NCI-H226 (cell line): ENCODE measurements at regions not wholly inside any gene's neighbourhood (a gene's known extent, or its start where the extent isn't known, plus 50 kb on each side); places are given as distances from the start of the nearest gene placed in this dataset.
"Not testable (repeated sequence)": the region's sequence is repeated elsewhere in the genome, so short reads cannot be mapped to it uniquely, and the experiment has no call there.

Experiments
- DNase-seq: peaks from one replicate; pipeline ENCODE4 v3.0.0-alpha.2; 2015

DNA sequence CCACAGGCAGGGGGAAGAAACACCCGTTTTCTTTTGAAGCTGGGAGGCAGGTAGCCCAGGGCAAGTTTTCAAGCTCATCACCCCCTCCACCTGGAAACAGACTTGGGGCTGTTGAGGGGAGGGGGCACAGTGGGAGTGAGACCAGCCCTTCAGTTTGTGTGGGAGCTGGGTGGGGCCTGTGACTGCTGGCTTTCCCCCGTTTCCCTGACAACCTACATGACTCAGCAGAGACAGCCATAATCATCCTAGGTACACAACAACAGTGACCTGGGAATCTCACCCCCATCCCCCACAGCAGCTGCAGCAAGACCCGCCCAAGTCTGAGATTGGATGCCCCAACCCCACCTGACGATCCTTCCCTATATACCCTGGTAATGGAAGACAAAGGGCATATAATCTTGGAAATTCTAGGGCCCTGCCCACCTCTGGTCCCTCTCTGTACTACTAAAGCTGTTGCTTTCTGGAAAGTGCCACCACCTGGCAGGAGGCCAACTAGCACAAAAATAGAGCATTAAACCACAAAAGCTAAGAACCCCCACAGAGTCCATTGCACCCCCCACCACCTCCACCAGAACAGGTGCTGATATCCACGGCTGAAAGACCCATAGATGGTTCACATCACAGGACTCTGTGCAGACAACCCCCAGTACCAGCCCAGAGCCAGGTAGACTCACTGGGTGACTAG, 422.2 kb upstream of the SGO1 start:
- no peak for DNase-seq

DNA sequence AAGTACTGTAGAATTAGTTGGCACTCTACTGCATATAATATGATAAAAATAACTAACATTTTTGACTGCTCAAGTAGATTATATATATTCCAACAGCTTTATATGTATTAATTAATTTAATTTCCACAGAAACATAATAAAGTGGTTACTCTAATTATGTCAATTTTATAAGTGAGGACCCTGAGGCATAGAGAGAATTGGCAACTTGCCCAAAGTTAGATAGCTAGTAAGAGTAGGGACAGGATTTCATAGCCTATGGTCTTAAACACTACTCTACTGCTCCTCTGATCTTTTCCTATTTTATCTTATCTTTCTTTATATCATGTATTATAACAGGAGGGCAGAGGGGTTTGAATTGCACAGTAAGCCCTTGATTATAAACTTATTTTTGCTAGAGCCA, 418.7 kb upstream of the SGO1 start:
- DNase-seq, result no peak

DNA sequence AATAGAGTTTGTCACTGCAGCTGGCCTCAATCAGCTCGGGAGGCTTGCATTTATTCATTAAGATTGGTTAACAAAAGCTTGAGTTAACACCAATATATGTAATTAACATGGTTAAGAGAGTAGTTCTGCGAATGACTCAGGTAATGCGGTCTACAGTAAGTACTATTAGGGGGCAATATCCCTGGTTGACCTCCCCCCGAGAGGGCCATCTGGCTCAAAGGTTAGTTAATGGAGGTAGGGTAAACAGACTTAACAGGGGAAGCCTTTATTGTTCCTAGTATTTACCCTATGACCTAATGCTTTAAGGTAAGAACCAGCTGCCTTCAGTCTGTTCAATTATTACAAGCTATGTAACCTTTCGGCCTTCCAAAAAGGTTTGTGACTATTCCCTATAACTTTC, 403.3 kb upstream of the SGO1 start:
- no peak for DNase-seq

DNA sequence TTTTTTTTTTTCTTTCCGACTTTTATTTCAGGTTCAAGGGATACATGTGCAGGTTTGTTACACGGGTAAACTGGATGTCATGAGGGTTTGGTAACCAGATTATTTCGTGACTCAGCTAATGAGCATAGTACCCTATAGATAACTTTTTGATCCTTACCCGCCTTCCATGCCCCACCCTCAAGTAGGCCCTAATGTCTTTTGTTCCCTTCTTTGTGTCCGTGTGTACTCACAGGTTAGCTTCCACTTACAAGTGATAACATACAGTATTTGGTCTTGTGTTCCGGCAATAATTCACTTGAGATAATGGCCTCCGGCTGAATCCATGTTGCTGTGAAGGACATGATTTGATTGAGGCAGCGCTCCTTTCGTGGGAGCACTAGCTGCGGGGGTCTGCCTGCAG, 402.8 kb upstream of the SGO1 start:
- no peak for DNase-seq

DNA sequence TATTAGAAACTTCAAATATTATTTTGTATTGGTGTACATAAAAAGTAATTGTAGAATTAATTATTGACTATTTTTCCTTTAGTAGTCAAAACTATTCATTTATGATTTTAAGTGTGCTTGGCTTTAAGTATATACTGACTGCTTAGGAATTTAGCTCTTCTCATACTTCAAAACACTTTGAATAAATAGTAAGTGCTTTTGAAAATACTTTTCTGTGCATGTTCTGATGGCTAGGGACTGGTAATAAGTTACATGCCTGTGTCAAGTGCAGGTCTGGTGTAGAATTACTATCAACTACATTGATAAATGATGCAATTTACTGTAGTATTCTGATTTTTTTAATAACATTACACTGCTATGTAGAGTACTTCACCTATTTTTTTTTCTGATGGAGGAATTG, 397.6 kb upstream of the SGO1 start:
- DNase-seq, result no peak

DNA sequence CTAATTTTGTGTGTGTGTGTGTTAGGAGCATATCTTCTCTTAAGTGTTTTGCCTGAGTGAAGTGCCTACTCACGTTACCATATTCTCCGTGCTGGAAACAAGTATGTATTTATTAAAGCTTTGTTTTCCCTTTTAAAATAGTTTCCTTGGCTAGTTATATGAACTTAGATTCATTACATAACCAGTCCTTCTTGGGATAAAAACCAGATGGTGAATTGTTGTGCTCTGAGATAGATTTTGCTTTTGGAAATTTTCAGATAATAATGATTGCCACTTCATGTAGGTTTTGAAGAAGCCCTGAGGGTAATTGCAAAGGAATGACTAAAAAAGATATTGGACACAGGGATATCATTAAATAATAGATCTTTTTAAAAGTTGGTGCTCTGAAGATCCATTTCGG, 390.2 kb upstream of the SGO1 start:
- DNase-seq, result no peak

DNA sequence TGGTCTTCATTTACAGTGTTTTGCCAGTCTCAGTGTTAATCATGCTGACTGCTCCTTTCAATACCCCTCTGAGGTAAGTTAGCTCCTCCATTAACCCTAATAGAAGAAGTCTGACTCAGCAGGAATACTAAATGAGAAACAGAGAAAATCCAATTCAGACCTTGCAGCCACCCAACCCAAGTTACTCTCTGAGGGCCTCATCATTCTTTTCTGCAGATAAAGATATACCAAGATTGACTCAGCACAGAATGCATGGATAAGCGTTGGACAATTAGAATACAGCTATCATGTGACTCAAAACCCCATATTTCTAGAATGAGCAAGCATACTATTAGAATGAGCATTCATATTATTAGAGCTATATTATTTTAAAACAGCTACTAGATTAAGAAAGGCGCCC, 389.1 kb upstream of the SGO1 start:
- peak; percentile 91 for DNase-seq

DNA sequence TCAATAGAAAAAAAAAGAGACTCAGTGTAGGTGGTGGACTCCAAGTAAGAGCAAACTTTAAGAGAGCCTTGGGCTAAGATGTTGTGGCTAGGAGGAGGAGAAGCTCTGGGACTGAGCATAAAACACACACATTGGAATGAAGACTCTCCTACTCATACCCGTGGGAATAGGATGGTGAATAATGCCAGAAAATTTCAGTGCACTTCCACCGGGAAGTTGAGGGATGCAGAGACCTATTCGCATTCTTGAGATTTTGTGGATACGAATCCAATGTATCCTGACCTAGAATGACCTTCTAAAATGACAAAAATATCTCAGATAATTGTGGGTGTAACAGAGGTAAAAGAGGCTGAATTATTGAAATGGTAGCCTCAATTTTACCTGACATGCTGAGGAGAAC, 388.7 kb upstream of the SGO1 start:
- DNase-seq, result peak; percentile 95

DNA sequence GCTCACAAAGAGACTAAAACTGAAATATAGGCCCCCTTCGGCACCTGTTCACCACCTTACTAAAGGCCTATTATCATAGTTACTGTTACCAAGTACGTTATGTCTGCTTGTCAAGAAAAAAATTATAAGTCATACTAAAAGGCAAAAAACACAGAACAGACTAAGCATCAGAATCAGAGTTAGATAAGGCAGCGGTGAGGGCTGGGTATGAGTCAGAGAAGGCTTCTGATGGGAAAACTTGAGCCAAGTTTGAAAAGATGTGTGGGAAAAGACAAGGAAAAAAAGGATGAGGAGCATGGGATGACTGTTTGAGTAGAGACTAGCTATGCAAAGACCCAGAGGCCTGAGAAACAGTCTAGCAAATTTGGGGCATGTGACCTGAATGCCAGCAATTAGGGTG, 387.2 kb upstream of the SGO1 start:
- peak; percentile 94 for DNase-seq

DNA sequence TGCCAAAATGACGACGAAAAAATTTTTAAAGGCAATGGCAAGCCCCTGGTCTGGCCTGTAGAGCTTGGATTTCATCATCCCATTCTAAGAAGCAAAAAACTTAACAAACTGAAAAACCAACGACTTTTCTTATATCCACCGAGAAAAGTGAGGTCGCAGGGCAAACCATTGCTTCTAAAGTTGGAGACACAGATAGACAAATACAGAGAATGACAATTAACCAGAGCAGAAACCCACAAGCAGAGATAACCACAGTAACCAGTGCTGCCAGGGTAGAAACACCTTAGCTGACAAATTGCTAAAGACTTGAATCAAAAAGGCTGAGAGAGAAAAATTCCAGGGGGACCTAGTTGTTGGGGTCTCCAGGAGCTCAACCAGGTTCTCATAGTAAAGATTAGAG, 386.5 kb upstream of the SGO1 start:
- DNase-seq, result no peak

DNA sequence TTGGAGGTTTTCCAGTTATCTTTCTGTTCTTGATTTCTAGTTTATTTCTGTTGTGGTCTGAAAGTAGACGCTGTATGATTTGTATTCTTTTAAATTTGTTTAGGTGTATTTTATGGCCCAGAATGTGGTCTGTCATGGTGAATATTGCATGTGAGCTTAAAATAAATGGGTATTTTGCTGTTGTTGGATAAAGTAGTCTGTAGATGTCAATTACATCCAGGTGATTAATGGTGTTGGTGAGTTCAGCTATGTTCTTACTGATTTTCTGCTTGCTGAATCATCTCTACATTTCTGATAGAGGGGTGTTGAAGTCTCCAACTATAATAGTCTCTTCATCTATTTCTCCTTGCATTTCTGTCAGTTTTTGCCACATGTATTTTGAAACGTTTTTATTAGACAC, 383.3 kb upstream of the SGO1 start:
- peak; percentile 55 for DNase-seq

DNA sequence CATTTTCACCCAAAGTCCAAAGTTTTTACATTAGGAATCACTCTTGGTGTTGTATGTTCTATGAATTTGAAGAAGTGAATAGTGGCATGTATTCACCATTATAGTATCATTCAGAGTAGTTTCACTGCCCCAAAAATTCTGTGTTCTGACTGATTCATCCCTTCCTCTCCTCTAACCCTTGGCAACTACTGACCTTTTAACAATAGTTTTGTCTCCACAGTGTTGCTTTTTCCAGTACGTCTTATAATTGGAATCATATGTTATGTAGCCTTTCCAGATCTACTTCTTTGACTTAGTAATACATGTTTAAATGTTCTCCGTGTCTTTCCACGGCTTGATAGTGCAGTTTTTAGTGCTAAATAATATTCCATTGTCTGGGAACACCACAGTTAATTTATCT, 379.0 kb upstream of the SGO1 start:
- no peak for DNase-seq

DNA sequence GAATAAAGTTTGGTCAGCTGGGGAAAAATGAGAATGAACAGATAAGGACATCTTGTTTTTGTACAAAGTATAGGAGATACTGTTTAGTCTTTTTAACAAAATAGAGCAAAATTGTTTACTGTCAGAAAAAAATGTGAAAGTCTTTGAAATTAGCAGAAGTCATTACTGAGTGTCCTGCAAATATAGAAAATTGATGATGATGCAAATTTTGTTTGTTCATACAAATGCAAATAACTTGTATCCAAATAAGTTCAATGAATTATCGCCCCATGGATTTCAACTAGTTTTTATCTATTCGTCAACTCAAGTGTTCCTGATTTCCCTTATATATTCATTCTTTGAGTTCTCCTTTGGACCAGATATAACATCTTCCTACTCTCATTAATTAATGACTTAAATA, 378.0 kb upstream of the SGO1 start:
- no peak for DNase-seq

DNA sequence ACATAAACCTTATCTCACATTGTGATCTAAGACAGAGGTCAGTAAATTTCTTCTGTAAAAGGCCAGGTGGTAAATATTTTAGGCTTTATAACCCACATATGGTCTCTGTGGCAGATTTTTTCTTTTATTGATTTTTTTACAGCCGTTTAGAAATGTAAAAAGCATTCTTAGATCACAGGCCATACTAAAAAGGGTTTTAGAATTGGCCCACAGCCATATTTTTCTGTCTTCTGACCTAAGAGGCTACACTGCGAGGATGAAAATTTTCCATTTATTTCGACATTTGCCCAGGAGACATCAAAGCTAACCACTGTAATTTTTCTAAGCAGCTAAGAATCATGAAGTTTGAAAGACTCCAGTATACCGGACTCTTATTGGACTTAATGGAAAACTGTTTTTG, 377.2 kb upstream of the SGO1 start:
- DNase-seq, result no peak

DNA sequence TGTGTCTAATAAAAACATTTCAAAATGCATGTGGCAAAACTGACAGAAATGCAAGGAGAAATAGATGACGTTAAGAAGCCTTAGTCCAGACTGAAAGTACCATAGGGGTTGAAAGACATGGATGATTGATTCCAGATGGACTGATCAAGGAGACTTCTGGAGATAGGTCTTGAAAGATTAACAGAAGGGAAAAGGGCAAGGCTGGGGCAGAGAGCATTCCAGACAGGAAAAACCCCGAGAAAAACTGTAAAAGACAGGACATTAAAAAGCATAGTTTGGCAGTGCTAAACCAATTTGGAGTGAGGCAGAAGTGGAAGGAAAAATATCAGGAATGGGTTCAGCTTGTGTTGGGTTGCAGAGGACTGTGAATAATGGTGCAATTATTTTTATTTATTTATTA, 375.2 kb upstream of the SGO1 start:
- no peak for DNase-seq

DNA sequence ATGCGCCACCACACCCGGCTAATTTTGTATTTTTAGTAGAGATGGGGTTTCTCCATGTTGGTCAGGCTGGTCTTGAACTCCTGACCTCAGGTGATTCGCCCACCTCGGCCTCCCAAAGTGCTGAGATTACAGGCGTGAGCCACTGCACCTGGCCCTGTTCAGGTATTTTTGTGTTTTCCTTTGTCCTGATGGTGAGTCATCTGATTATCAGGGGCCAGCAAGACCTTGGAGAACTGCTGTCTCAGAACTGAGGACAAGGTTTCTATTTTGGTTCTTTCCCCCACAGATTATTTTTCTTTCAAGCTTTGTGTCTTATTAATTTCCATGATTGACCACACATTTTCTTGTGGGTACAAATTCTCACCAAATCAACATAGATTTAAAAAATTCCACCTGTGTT, 374.4 kb upstream of the SGO1 start:
- DNase-seq, result not testable (repeated sequence)

DNA sequence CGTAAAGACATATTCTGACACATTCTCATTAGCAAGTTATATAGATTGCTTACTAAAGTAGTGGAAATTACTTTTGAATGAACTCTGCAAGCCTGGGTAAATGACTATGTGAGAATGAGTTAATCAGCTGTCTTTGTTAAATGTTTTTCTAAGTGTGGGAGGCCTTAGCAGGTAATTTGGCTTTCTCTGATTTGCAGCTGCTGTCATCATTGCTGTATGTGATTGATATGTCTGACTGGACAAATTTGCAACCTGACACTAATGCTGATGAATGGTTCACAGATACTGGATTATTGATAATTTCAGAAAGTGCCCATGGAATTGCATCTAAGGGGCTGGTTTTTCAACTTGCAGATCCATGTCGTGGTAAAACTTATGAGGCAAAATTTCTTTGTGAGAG, 372.2 kb upstream of the SGO1 start:
- DNase-seq, result no peak

DNA sequence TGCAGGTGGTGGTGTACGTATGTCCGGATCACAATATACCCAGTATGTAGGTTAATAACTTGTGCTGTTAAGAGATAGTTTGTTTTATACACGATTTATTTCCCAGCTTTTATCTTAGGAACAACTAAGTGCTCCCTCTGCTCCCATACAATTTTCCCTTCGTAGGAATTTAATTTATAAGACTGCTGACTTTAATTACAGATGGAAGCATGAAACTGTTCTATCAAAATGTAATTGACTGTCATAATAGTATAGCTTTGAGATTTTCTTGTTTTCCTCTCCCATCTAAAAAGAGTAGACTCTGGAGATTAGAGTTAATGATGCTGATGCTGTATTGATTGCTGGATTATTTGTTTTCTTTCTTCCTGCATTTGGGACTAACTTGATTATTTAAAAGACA, 370.7 kb upstream of the SGO1 start:
- no peak for DNase-seq

DNA sequence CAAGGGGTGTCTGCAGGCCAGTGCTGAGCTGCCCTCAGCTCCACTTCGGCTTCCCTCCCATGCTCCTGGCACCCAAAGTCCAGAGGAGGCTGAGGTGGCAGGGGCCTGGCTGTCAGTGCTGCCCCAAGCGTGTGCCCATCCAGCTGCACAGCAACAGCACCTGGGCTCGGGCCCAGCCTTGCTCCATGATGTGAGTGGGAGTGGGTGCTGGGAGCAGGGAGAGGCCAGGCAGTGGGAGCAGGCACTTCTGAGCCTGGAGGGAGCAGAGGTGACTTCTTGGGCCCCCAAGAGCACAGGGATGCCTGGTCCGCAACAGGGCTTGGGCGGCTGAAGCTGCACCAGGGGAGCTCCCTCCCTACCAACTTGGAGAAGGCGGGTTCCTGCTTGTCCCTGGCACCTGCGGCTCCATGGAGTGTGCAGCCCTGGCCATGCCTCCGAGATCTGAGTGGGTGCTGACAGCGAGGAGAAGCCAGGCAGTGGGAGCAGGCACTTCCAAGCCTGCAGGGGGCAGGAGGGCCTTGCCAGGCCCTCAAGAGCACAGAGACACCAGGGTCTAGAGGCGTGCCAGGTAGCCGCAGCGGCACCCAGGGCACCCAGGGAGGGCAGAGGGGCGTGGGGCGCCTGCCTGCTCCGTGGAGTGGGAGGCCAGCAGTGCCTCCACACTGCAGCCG, 366.7 kb upstream of the SGO1 start:
- no peak for DNase-seq

DNA sequence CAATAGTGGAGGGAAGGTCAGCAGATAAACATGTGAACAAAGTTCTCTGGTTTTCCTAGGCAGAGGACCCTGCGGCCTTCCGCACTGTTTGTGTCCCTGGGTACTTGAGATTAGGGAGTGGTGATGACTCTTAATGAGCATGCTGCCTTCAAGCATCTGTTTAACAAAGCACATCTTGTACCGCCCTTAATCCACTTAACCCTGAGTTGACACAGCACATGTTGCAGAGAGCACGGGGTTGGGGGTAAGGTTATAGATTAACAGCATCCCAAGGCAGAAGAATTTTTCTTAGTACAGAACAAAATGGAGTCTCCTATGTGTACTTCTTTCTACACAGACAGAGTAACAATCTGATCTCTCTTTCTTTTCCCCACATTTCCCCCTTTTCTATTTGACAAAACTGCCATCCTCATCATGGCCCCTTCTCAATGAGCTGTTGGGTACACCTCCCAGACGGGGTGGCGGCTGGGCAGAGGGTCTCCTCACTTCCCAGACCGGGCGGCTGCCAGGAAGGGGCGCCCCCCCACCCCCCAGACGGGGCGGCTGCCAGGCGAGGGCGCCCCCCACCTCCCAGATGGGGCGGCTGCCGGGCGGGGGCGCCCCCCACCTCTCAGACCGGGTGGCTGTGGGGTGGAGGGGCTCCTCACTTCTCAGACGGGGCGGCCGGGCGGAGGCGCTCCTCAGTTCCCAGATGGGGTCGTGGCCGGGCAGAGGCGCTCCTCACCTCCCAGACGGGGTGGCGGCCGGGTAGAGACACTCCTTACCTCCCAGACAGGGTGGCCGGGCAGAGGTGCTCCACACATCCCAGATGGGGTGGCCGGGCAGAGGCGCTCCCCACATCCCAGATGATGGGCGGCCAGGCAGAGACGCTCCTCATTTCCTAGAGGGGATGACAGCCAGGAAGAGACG, 361.6 kb upstream of the SGO1 start:
- DNase-seq, result not testable (repeated sequence)

DNA sequence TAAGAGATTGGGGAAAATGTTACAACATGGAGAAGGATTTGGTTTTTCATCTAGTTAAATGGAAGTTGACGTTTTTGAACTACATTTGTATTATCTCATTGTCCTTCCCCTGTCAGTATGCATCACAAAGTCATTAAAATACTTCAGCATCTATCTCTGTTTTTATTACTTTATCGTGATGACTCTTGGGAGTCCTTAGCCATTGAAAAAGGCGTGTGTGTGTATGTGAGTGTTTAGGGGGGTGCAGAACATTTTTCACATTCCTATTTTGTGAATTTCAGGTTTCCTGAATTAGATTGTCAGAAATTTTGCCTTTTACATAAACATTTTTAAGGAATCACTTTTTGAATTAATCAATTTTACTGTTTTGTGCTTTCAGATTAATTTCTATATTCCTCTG, 360.6 kb upstream of the SGO1 start:
- DNase-seq, result no peak

DNA sequence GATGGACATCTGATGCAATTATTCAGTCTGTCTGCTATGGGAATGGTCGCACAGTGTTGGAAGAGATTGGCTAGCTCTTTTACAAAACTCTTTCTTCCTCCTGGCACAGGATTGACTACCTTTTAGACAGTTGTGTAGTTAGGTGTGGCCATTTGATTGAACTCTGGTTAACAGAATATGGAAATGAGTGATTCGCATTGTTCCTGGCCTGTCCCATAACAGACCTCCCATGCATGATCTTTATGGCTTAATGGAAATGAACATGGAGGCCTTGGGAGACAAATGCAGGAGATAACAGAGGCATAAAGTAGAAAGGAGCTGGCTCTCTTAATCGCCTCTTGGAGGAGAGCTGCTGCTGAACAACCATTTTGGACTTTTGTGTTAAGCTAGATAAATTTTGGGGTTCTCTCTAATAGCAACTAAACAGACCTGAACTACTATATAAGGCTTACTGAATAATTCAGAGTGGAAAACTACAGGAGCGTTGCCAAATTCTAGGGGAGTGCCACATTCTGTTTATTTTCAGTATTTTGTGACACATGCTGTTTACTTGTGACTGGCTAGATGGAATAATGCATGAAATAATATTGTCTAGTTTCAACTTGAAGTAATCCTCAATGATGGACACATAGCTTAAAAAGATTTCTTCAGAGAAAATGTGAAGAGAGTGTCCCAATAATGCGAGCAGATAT, 357.7 kb upstream of the SGO1 start:
- no peak for DNase-seq

DNA sequence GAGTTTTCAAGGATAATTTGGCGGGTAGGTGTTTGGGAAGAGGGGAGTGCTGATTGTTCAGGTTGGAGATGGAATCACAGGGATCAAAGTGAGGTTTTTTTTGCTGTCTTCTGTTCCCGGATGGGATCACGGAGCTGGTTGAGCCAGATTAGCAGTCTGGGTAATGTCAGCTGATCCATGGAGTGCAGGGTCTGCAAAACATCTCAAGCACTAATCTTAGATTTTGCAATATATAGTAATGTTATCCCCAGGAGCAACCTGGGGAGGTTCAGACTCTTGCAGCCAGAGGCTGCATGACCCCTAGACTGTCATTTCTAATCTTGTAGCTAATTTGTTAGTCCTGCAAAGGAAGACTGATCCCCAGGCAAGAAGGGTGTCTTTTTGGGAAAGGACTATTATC, 354.1 kb upstream of the SGO1 start:
- no peak for DNase-seq
